SK-N-SH (cell line): ENCODE measurements at regions not wholly inside any gene's neighbourhood (a gene's known extent, or its start where the extent isn't known, plus 50 kb on each side); places are given as distances from the start of the nearest gene placed in this dataset.

Experiments used
- CTCF ChIA-PET: fragments of 300-600, 350-600 bp; formaldehyde crosslinking; extraction: SDS; loops from one replicate; lab custom pipeline; 2021; lab: Yijun Ruan, JAX
- POLR2A ChIA-PET: fragments of 350-600 bp; sonication (Branson Sonifier 250); formaldehyde crosslinking; extraction: SDS; loops from one replicate; lab custom pipeline; 2020; ENCODE audit warnings: antibody characterized with exemption, inconsistent platforms; lab: Yijun Ruan, JAX
- DNase-seq: peaks from one replicate; pipeline ENCODE4 v3.0.0; 2012
- H2AFZ ChIP-seq: fragments of 200-600 bp; sonication (generic); 2 replicates; pipeline ENCODE4 v1.8.1; 2016; ENCODE audit warnings: antibody characterized with exemption, mild to moderate bottlenecking, low read depth
- H3F3A ChIP-seq: fragments of 200-600 bp; sonication (generic); replicated peaks from 2 replicates; pipeline ENCODE3; 2016; ENCODE audit warnings: antibody characterized with exemption, mild to moderate bottlenecking; ENCODE audit not compliant: insufficient read depth
- H3K27ac ChIP-seq, 2 experiments: fragments of 200-500 bp in 1 of 2; fragments of 200-600 bp in 1 of 2; sonication (Bioruptor generic) in 1 of 2; sonication (generic), shearing (Covaris generic) in 1 of 2; 2 replicates each; pipeline versions ENCODE4 v1.5.1 to v1.6.1; 2014 to 2016; ENCODE audit warnings: low read depth in 2 of 2, inconsistent platforms in 1 of 2, low read length in 1 of 2, mild to moderate bottlenecking in 1 of 2, mixed read lengths in 1 of 2
- H3K27me3 ChIP-seq: fragments of 200-600 bp; sonication (generic), shearing (Covaris generic); 2 replicates; pipeline ENCODE4 v1.6.1; 2016; ENCODE audit warnings: mixed run types; ENCODE audit not compliant: insufficient read depth
- H3K36me3 ChIP-seq, 2 experiments: fragments of 200-500 bp in 1 of 2; fragments of 200-600 bp in 1 of 2; sonication (Bioruptor generic) in 1 of 2; sonication (generic) in 1 of 2; replicated peaks in 1 of 2; 2 replicates each; pipeline versions ENCODE3 to v1.5.1; 2014 to 2016; ENCODE audit warnings: low read length in 1 of 2, mild to moderate bottlenecking in 1 of 2; ENCODE audit not compliant: insufficient read depth in 2 of 2, control insufficient read depth in 1 of 2
- H3K4me1 ChIP-seq, 2 experiments: fragments of 200-500 bp in 1 of 2; fragments of 200-600 bp in 1 of 2; sonication (Bioruptor generic) in 1 of 2; sonication (generic), shearing (Covaris generic) in 1 of 2; 2 replicates each; pipeline versions ENCODE4 v1.5.1 to v1.6.1; 2014 to 2016; ENCODE audit warnings: low read depth in 1 of 2, low read length in 1 of 2, mixed run types in 1 of 2; ENCODE audit not compliant: insufficient read depth in 2 of 2, control insufficient read depth in 1 of 2
- H3K4me2 ChIP-seq: fragments of 200-600 bp; sonication (generic), shearing (Covaris generic); 2 replicates; pipeline ENCODE4 v1.6.1; 2017; ENCODE audit warnings: mixed run types
- H3K4me3 ChIP-seq, 2 experiments: fragments of 200-500 bp in 1 of 2; fragments of 200-600 bp in 1 of 2; sonication (Bioruptor generic) in 1 of 2; sonication (generic), shearing (Covaris generic) in 1 of 2; 2 replicates each; pipeline versions ENCODE4 v1.5.1 to v1.8.1; 2014 to 2016; ENCODE audit warnings: low read depth in 2 of 2, inconsistent platforms in 1 of 2, low read length in 1 of 2, mild to moderate bottlenecking in 1 of 2, mixed read lengths in 1 of 2, moderate library complexity in 1 of 2
- H3K79me2 ChIP-seq: fragments of 200-600 bp; sonication (generic); 2 replicates; pipeline ENCODE4 v1.8.1; 2017; ENCODE audit warnings: mild to moderate bottlenecking; ENCODE audit not compliant: insufficient read depth
- H3K9ac ChIP-seq: fragments of 200-600 bp; sonication (generic); 2 replicates; pipeline ENCODE4 v1.6.1; 2017; ENCODE audit warnings: mixed run types
- H3K9me2 ChIP-seq: fragments of 200-600 bp; sonication (generic); 2 replicates; pipeline ENCODE4 v1.6.1; 2017; ENCODE audit warnings: mixed run types
- H3K9me3 ChIP-seq: fragments of 200-600 bp; sonication (generic); 2 replicates; pipeline ENCODE4 v1.6.1; 2017; ENCODE audit warnings: mixed run types, mild to moderate bottlenecking, moderate library complexity
- H4K20me1 ChIP-seq: fragments of 200-600 bp; sonication (generic); 2 replicates; pipeline ENCODE4 v1.6.1; 2017; ENCODE audit warnings: mild to moderate bottlenecking, mixed run types; ENCODE audit not compliant: insufficient read depth
- EP300 ChIP-seq, 2 experiments: IDR thresholded peaks; 2 replicates each; pipeline versions ENCODE4 v1.4.0 to v1.6.1; 2012; ENCODE audit warnings: borderline replicate concordance in 1 of 2, low read depth in 1 of 2, low read length in 1 of 2
- FOSL2 ChIP-seq: IDR thresholded peaks from 2 replicates; pipeline ENCODE4 v1.4.0; 2012; ENCODE audit warnings: low read depth, mild to moderate bottlenecking, moderate library complexity, borderline replicate concordance
- JUND ChIP-seq: IDR thresholded peaks from 2 replicates; pipeline ENCODE4 v1.4.0; 2012
- MEF2A ChIP-seq: IDR thresholded peaks from 2 replicates; pipeline ENCODE4 v1.4.0; 2012; ENCODE audit warnings: low read depth, borderline replicate concordance
- MXI1 ChIP-seq: IDR thresholded peaks from 2 replicates; pipeline ENCODE4 v1.6.1; 2012; ENCODE audit warnings: mild to moderate bottlenecking, low read depth, low read length, improper control_type of control experiment
- RCOR1 ChIP-seq: fragments of 150-350 bp; IDR thresholded peaks from 2 replicates; pipeline ENCODE4 v1.6.1; 2017; ENCODE audit warnings: antibody characterized with exemption, low read length
- RFX5 ChIP-seq: IDR thresholded peaks from 2 replicates; pipeline ENCODE4 v1.6.1; 2012; ENCODE audit warnings: mild to moderate bottlenecking, improper control_type of control experiment, low read length
- RXRA ChIP-seq: IDR thresholded peaks from 2 replicates; pipeline ENCODE4 v1.4.0; 2012; ENCODE audit warnings: low read depth, mild to moderate bottlenecking, borderline replicate concordance
- TCF12 ChIP-seq: IDR thresholded peaks from 2 replicates; pipeline ENCODE4 v1.4.0; 2012
- YY1 ChIP-seq: IDR thresholded peaks from 2 replicates; pipeline ENCODE4 v1.4.0; 2012; ENCODE audit warnings: low read depth, mild to moderate bottlenecking
- WGBS: methylation state at CpG from one replicate; pipeline ENCODE4 v1.1.6; 2017; ENCODE audit warnings: low lambda C conversion rate; 5-methylcytosine and 5-hydroxymethylcytosine counted together
- TF ChIP-seq, protein P1 (sequence below): fragments of 150-350 bp; IDR thresholded peaks from 2 replicates; pipeline ENCODE4 v1.6.1; 2017; ENCODE audit warnings: antibody characterized with exemption, low read length, low read depth, borderline replicate concordance
- TF ChIP-seq, protein P2 (sequence below): IDR thresholded peaks from 2 replicates; pipeline ENCODE4 v1.4.0; 2012; ENCODE audit warnings: low read depth, borderline replicate concordance

DNA sequence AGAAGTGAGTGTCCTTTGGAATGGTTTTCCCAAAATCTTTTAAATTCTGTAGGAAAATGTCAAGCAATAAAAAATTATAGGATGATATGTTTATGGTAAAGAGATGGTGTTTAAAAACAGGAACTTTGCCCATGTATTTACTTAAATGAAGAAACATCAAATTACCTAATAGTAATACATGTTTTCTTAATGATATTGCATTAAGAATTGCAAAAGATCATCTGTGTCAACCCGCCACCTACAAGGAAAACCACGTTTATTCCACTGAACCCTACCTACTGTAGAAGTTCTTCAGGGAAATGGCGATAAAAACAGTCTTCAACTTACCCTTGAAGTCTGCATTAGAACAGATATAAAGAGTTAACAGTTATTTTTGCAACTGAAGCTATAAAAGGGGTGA lies 67.2 kb upstream of the NDP start:
- POLR2A ChIA-PET: no interaction called here
- no peaks in the 10 kb centered on the region for H3K79me2 ChIP-seq
- H3F3A ChIP-seq: no peaks in the 10 kb centered on the region
- H3K4me2 ChIP-seq: no peak overlapping the region
- TF ChIP-seq MEF2A (no peak), YY1 (no peak), RFX5 (no peak)
- TF ChIP-seq, protein P1, sequence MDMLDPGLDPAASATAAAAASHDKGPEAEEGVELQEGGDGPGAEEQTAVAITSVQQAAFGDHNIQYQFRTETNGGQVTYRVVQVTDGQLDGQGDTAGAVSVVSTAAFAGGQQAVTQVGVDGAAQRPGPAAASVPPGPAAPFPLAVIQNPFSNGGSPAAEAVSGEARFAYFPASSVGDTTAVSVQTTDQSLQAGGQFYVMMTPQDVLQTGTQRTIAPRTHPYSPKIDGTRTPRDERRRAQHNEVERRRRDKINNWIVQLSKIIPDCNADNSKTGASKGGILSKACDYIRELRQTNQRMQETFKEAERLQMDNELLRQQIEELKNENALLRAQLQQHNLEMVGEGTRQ: no peak
- DNase-seq: no peak
- H3K9me2 ChIP-seq: no peaks in the 10 kb centered on the region
- H4K20me1 ChIP-seq: no peaks in the 10 kb centered on the region
- H3K27me3 ChIP-seq: no peaks in the 10 kb centered on the region
- H3K4me1 ChIP-seq: peaks cover 0 to 3% of the 10 kb centered on the region in 2 experiments; a peak in 2 of 4 replicates
- no peak overlapping the region for H2AFZ ChIP-seq
- H3K4me3 ChIP-seq: no peak overlapping the region
- H3K9ac ChIP-seq: no peak overlapping the region
- no peaks in the 10 kb centered on the region for H3K9me3 ChIP-seq
- 25% methylated on average over 3 of the region's 3 CpGs for WGBS
- no peak overlapping the region for H3K27ac ChIP-seq
- CTCF ChIA-PET: interaction anchor here (0.6 to 1.5 kb wide), 3 partner anchors 14 to 598 kb away, joined by 3 read pairs; no protein-coding TSS in a partner anchor
- no peaks in the 10 kb centered on the region for H3K36me3 ChIP-seq

DNA sequence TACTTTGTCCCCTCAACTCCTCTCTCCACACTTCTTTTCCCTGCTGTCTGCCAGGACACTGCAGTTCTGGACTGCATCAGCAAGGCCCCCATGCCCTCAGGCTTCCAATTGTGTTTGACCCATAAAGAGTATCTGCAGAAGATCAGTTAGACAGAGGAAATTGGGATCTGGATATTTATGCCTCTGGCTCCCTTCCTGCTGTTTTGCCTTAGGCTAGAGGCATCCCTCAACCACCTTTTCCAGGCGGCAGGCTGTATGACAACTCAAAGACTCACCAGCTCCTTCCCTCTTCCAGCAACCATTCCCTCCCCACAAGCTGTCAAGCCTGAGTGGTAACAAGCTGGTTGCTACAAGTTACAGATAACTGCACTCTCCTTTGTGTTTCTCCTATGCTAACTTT lies 66.4 kb upstream of the NDP start:
- no peak overlapping the region for H2AFZ ChIP-seq
- no peaks in the 10 kb centered on the region for H3F3A ChIP-seq
- DNase-seq: peak; percentile 17
- no peaks in the 10 kb centered on the region for H3K27me3 ChIP-seq
- ChIA-PET POLR2A (no interaction called here), CTCF (interaction anchor here (1.5 kb wide), 1 partner anchor 13 kb away, joined by 3 read pairs; no protein-coding TSS in a partner anchor)
- peaks cover 0 to 3% of the 10 kb centered on the region in 2 experiments; a peak in 2 of 4 replicates for H3K4me1 ChIP-seq
- no peak overlapping the region for H3K9ac ChIP-seq
- no peaks in the 10 kb centered on the region for H3K9me3 ChIP-seq
- WGBS: 22% methylated on average over 1 of the region's 1 CpG
- no peak overlapping the region for H3K4me2 ChIP-seq
- no peak overlapping the region for H3K4me3 ChIP-seq
- TF ChIP-seq, protein P2, sequence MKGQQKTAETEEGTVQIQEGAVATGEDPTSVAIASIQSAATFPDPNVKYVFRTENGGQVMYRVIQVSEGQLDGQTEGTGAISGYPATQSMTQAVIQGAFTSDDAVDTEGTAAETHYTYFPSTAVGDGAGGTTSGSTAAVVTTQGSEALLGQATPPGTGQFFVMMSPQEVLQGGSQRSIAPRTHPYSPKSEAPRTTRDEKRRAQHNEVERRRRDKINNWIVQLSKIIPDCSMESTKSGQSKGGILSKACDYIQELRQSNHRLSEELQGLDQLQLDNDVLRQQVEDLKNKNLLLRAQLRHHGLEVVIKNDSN: no peak
- peak in 1 of 2 experiments; percentile 53; a peak in 1 of 4 replicates for TF ChIP-seq EP300 (IDR thresholded peaks at IDR 0.05; ENCODE audit: borderline replicate concordance in 1 of 2, low read depth in 1 of 2, low read length in 1 of 2)
- TF ChIP-seq, protein P1: no peak
- no peaks in the 10 kb centered on the region for H3K9me2 ChIP-seq
- H3K36me3 ChIP-seq: no peaks in the 10 kb centered on the region
- H3K27ac ChIP-seq: no peak overlapping the region
- no peaks in the 10 kb centered on the region for H3K79me2 ChIP-seq
- H4K20me1 ChIP-seq: no peaks in the 10 kb centered on the region

- Histone ChIP-seq H3K4me3 (no peak overlapping the region), H3K9me3 (no peaks in the 10 kb centered on the region), H3K79me2 (no peaks in the 10 kb centered on the region), H3K4me2 (no peak overlapping the region), H3K9me2 (no peaks in the 10 kb centered on the region), H2AFZ (no peak overlapping the region), H3F3A (no peaks in the 10 kb centered on the region), H4K20me1 (no peaks in the 10 kb centered on the region), H3K4me1 (peaks cover 0 to 3% of the 10 kb centered on the region in 2 experiments; a peak in 2 of 4 replicates), H3K27me3 (no peaks in the 10 kb centered on the region), H3K9ac (no peak overlapping the region), H3K27ac (no peak overlapping the region), H3K36me3 (no peaks in the 10 kb centered on the region)
- TF ChIP-seq TCF12 (peak; percentile 36; the same call in 1 of the 2 replicates), FOSL2 (no peak), JUND (0 out of 2 replicates have a peak, but pooled peaks have one; percentile 5), RCOR1 (no peak), RXRA (no peak), MXI1 (no peak)
- TF ChIP-seq, protein P2: no peak
- ChIA-PET POLR2A (no interaction called here), CTCF (interaction anchor here (1.4 kb wide), 1 partner anchor 9 kb away, joined by 3 read pairs; no protein-coding TSS in a partner anchor)
- DNase-seq: no peak
- WGBS: 18% methylated on average over 3 of the region's 3 CpGs
Measured at GRCh38 chrX:44036336-44036735, 63.1 kb upstream of the NDP start.
